Aorta (tissue), 5 donors: ENCODE measurements at regions not wholly inside any gene's neighbourhood (a gene's known extent, or its start where the extent isn't known, plus 50 kb on each side); places are given as distances from the start of the nearest gene placed in this dataset.

Source experiments
- ATAC-seq: fragments of 200-7000 bp; cut with Tn5 transposase; one replicate; pipeline ENCODE4 v1.9.1; 2022; ENCODE audit warnings: moderate library complexity; ENCODE audit not compliant: low FRiP score
- DNase-seq, 2 donors: peaks; one replicate each; pipeline ENCODE4 v3.0.0-alpha.2; 2020
- H3K27ac ChIP-seq, 2 donors: one replicate each; pipeline ENCODE4 v1.5.1; 2013; ENCODE audit warnings: low read length in 2 of 2, mild to moderate bottlenecking in 2 of 2, moderate library complexity in 2 of 2, control low read depth in 1 of 2, inconsistent platforms in 1 of 2, low read depth in 1 of 2
- H3K27me3 ChIP-seq, 2 donors: one replicate each; pipeline ENCODE4 v1.6.1; 2013; ENCODE audit warnings: control low read depth in 1 of 2, low read length in 1 of 2, mild to moderate bottlenecking in 1 of 2, moderate library complexity in 1 of 2; ENCODE audit not compliant: insufficient read depth in 2 of 2, control insufficient read depth in 1 of 2
- H3K36me3 ChIP-seq, 2 donors: one replicate each; pipeline ENCODE4 v1.6.1; 2013; ENCODE audit warnings: control low read depth in 1 of 2, low read length in 1 of 2, mild to moderate bottlenecking in 1 of 2; ENCODE audit not compliant: insufficient read depth in 2 of 2, control insufficient read depth in 1 of 2
- H3K4me1 ChIP-seq, 2 donors: one replicate each; pipeline ENCODE4 v1.6.1; 2013; ENCODE audit warnings: low read length in 2 of 2, control low read depth in 1 of 2, mild to moderate bottlenecking in 1 of 2, moderate library complexity in 1 of 2; ENCODE audit not compliant: insufficient read depth in 2 of 2, control insufficient read depth in 1 of 2
- H3K4me3 ChIP-seq, 2 donors: one replicate each; pipeline ENCODE4 v1.5.1; 2013; ENCODE audit warnings: low read length in 2 of 2, control low read depth in 1 of 2, mild to moderate bottlenecking in 1 of 2
- H3K9me3 ChIP-seq: one replicate; pipeline ENCODE4 v1.6.1; 2013; ENCODE audit warnings: mild to moderate bottlenecking, low read length; ENCODE audit not compliant: control insufficient read depth
- WGBS, 2 donors: extraction: QIAGEN DNeasy Blood & Tissue Kit; methylation state at CpG; one replicate each; pipeline ENCODE4 v1.1.7; 2013; 5-methylcytosine and 5-hydroxymethylcytosine counted together
- intact Hi-C, 2 donors: fragments of 100-400 bp; cut with DNase I; formaldehyde crosslinking; loops; one replicate each; pipeline versions ENCODE4 v1.14.2 to v1.15.0; 2022
- donor health status: healthy with polysubstance abuse.
- donor health status: Bipolar disorder and iron deficiency.
- donor health status: DM: no; HTN: no; CAD: no.
- donor health status: DM: no; HTN: no; CAD: no.
- donor health status: DM: yes; HTN: yes; CAD: no.

- no peak overlapping the region for H3K4me3 ChIP-seq
- WGBS, 2 donors = 80 to 85% methylated on average over 2 of the region's 2 CpGs
- H3K27me3 ChIP-seq = no peaks in the 10 kb centered on the region
- no peaks in the 10 kb centered on the region for H3K36me3 ChIP-seq
- no peak overlapping the region for H3K27ac ChIP-seq
- intact Hi-C loops = no loop called here
- ATAC-seq (no peak), DNase-seq (no peak)
- H3K9me3 ChIP-seq = no peaks in the 10 kb centered on the region
- H3K4me1 ChIP-seq = no peaks in the 10 kb centered on the region
These were observed 839.4 kb upstream of the LCORL start for GRCh38 chr4:18860836-18861530.

GRCh38 chr4:18859468-18859867 lies 837.9 kb upstream of the LCORL start:
- 79 to 81% methylated on average over 2 of the region's 2 CpGs for WGBS, 2 donors
- DNase-seq (no peak), ATAC-seq (no peak)
- Histone ChIP-seq H3K27me3 (no peaks in the 10 kb centered on the region), H3K27ac (no peak overlapping the region), H3K36me3 (no peaks in the 10 kb centered on the region), H3K9me3 (no peaks in the 10 kb centered on the region), H3K4me3 (no peak overlapping the region), H3K4me1 (no peaks in the 10 kb centered on the region)
- intact Hi-C loops = no loop called here

GRCh38 chr4:18858229-18858922 lies 836.8 kb upstream of the LCORL start:
- Histone ChIP-seq H3K9me3 (no peaks in the 10 kb centered on the region), H3K4me3 (no peak overlapping the region), H3K27ac (no peak overlapping the region), H3K36me3 (no peaks in the 10 kb centered on the region), H3K27me3 (no peaks in the 10 kb centered on the region), H3K4me1 (no peaks in the 10 kb centered on the region)
- ATAC-seq (no peak), DNase-seq (no peak)
- 93 to 94% methylated on average over 6 of the region's 6 CpGs for WGBS, 2 donors
- intact Hi-C loops = no loop called here

GRCh38 chr4:18850867-18851266 lies 829.3 kb upstream of the LCORL start:
- H3K4me3 ChIP-seq = no peak overlapping the region
- DNase-seq (no peak), ATAC-seq (no peak)
- H3K27ac ChIP-seq = no peak overlapping the region
- WGBS, 2 donors = 72 to 73% methylated on average over 2 of the region's 2 CpGs
- no peaks in the 10 kb centered on the region for H3K4me1 ChIP-seq
- no peaks in the 10 kb centered on the region for H3K9me3 ChIP-seq
- intact Hi-C loops = no loop called here
- no peaks in the 10 kb centered on the region for H3K27me3 ChIP-seq
- H3K36me3 ChIP-seq = no peaks in the 10 kb centered on the region

- intact Hi-C loops = no loop called here
- Histone ChIP-seq H3K27me3 (no peaks in the 10 kb centered on the region), H3K4me1 (no peaks in the 10 kb centered on the region), H3K4me3 (no peak overlapping the region), H3K9me3 (peaks cover 5% of the 10 kb centered on the region), H3K27ac (no peak overlapping the region), H3K36me3 (no peaks in the 10 kb centered on the region)
- 74% methylated on average over 5 of the region's 5 CpGs for WGBS, 2 donors
- ATAC-seq (no peak), DNase-seq (no peak)
These were observed 825.8 kb upstream of the LCORL start for GRCh38 chr4:18847249-18847890.

- Histone ChIP-seq H3K9me3 (peaks cover 5% of the 10 kb centered on the region), H3K27ac (no peak overlapping the region), H3K4me1 (no peaks in the 10 kb centered on the region), H3K4me3 (no peak overlapping the region), H3K27me3 (no peaks in the 10 kb centered on the region), H3K36me3 (no peaks in the 10 kb centered on the region)
- ATAC-seq = no peak
- WGBS, 2 donors = 90 to 98% methylated on average over 1 of the region's 1 CpG
- DNase-seq = no peak
- intact Hi-C loops = no loop called here
These were observed 824.8 kb upstream of the LCORL start for GRCh38 chr4:18846313-18846712.

GRCh38 chr4:18844726-18845125 lies 823.2 kb upstream of the LCORL start:
- WGBS, 2 donors = 52 to 53% methylated on average over 1 of the region's 1 CpG
- ATAC-seq (no peak), DNase-seq (no peak)
- H3K27ac ChIP-seq = no peak overlapping the region
- no peaks in the 10 kb centered on the region for H3K36me3 ChIP-seq
- H3K4me3 ChIP-seq = no peak overlapping the region
- peaks cover 5% of the 10 kb centered on the region for H3K9me3 ChIP-seq
- no peaks in the 10 kb centered on the region for H3K4me1 ChIP-seq
- intact Hi-C loops = no loop called here
- no peaks in the 10 kb centered on the region for H3K27me3 ChIP-seq

GRCh38 chr4:18842431-18842830 lies 820.9 kb upstream of the LCORL start:
- DNase-seq = no peak
- intact Hi-C loops = no loop called here
- no peak overlapping the region for H3K4me3 ChIP-seq
- no peaks in the 10 kb centered on the region for H3K4me1 ChIP-seq
- no peaks in the 10 kb centered on the region for H3K36me3 ChIP-seq
- no peak for ATAC-seq
- H3K27me3 ChIP-seq = no peaks in the 10 kb centered on the region
- no peak overlapping the region for H3K27ac ChIP-seq
- H3K9me3 ChIP-seq = peaks cover 5% of the 10 kb centered on the region
- 77 to 99% methylated on average over 5 of the region's 5 CpGs for WGBS, 2 donors

GRCh38 chr4:18840481-18840880 lies 818.9 kb upstream of the LCORL start:
- H3K27me3 ChIP-seq = no peaks in the 10 kb centered on the region
- no peaks in the 10 kb centered on the region for H3K36me3 ChIP-seq
- ATAC-seq = no peak
- no peak overlapping the region for H3K4me3 ChIP-seq
- intact Hi-C loops = no loop called here
- DNase-seq = no peak
- H3K27ac ChIP-seq = no peak overlapping the region
- WGBS, 2 donors = 71 to 82% methylated on average over 3 of the region's 3 CpGs
- no peaks in the 10 kb centered on the region for H3K4me1 ChIP-seq
- H3K9me3 ChIP-seq = peaks cover 5% of the 10 kb centered on the region
